Upper lobe of left lung (tissue), 6 donors: ENCODE measurements at regions not wholly inside any gene's neighbourhood (a gene's known extent, or its start where the extent isn't known, plus 50 kb on each side); places are given as distances from the start of the nearest gene placed in this dataset.
"Not testable (repeated sequence)": the region's sequence is repeated elsewhere in the genome, so short reads cannot be mapped to it uniquely, and the experiment has no call there.

ENCODE experiments used
- ATAC-seq, 2 donors: fragments of 200-7000 bp; cut with Tn5 transposase; one replicate each; pipeline ENCODE4 v1.9.1; 2022; ENCODE audit warnings: mild to moderate bottlenecking in 2 of 2, moderate library complexity in 2 of 2; ENCODE audit not compliant: low FRiP score in 2 of 2
- DNase-seq, 2 donors: peaks; one replicate each; pipeline ENCODE4 v3.0.0-alpha.2; 2019 to 2020
- H3K27ac ChIP-seq, 4 donors: fragments of 200-600 bp; sonication (generic); one replicate each; pipeline ENCODE4 v1.5.1; 2016 to 2019
- H3K27me3 ChIP-seq, 4 donors: fragments of 200-600 bp; sonication (generic); one replicate each; pipeline ENCODE4 v1.5.1; 2017 to 2019
- H3K36me3 ChIP-seq, 4 donors: fragments of 200-600 bp; sonication (generic); one replicate each; pipeline ENCODE4 v1.5.1; 2016 to 2019
- H3K4me1 ChIP-seq, 4 donors: fragments of 200-600 bp; sonication (generic); one replicate each; pipeline ENCODE4 v1.5.1; 2018 to 2019
- H3K4me3 ChIP-seq, 4 donors: fragments of 200-600 bp; sonication (generic); one replicate each; pipeline ENCODE4 v1.5.1; 2017 to 2019; ENCODE audit warnings: mild to moderate bottlenecking in 2 of 4, moderate library complexity in 1 of 4
- H3K9me3 ChIP-seq, 4 donors: fragments of 200-600 bp; sonication (generic); one replicate each; pipeline ENCODE4 v1.5.1; 2018 to 2019
- EP300 ChIP-seq, 4 donors: sonication (generic); formaldehyde crosslinking; IDR thresholded peaks; one replicate each; pipeline ENCODE4 v1.5.1; 2017; ENCODE audit warnings: antibody characterized with exemption in 4 of 4, control low read depth in 2 of 4
- POLR2A ChIP-seq, 4 donors: fragments of 450-650 bp; IDR thresholded peaks; one replicate each; pipeline ENCODE4 v1.5.1; 2016 to 2017; ENCODE audit warnings: antibody characterized with exemption in 4 of 4, mild to moderate bottlenecking in 2 of 4
- POLR2AphosphoS5 ChIP-seq, 2 donors: sonication (generic); formaldehyde crosslinking; IDR thresholded peaks; one replicate each; pipeline ENCODE4 v1.5.1; 2017; ENCODE audit warnings: antibody characterized with exemption in 2 of 2
- WGBS, 2 donors: methylation state at CpG; one replicate each; pipeline ENCODE4 v1.1.5; 2017 to 2018; 5-methylcytosine and 5-hydroxymethylcytosine counted together
- TF ChIP-seq, protein P1 (sequence below), 6 experiments: fragments of 450-650 bp in 4 of 6; fragments of 200-600 bp in 2 of 6; sonication (generic) in 2 of 6; IDR thresholded peaks; one replicate each; pipeline ENCODE4 v1.5.1; 2016 to 2019; ENCODE audit warnings: antibody characterized with exemption in 6 of 6
- donor health status: DM: no; HTN: no; CAD: no; lungs with moderate emphysema.
- donor health status: DM: no; HTN: yes; CAD: no; lungs with severe emphysema.

DNA sequence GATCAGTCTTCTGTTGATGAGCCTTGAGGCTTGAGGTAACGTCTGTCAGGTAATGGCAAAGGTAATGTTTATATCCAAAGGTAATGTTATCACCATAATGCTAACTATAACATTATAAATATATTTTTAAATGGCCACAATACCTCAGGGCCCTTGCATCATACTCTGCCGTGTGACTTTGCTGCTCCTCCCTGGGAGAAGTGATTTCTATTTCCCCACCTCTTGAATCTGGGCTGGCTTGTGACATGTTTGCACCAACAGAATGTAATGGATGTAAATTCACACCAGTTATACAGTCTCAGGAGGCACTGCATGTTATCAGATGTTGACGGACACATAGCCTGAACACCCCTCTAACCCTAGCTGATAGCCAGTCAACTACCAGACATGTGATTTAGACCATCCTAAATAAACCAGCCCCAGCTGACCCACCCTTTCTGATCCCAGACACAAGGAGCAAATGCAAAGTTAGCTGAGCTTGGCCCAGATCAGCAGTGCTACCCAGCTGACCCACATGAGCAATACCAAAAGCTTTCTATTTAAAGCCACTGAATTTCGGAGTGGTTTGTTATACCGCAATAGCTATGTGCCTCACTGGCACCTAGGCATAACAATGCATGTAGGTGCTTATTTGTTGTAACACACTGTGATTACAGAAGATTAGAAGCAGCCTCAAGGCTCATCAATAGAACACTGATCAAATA is 93.8 kb upstream of the SIRPA start:
- Histone ChIP-seq H3K9me3 (no peaks in the 10 kb centered on the region), H3K36me3 (no peaks in the 10 kb centered on the region), H3K27ac (peak overlapping the region in 1 of 4 donors; percentile 89), H3K27me3 (peaks cover 0 to 13% (median 0%) of the 10 kb centered on the region in 4 donors), H3K4me3 (no peak overlapping the region), H3K4me1 (peaks cover 18 to 33% (median 26%) of the 10 kb centered on the region in 4 donors)
- TF ChIP-seq, protein P1, sequence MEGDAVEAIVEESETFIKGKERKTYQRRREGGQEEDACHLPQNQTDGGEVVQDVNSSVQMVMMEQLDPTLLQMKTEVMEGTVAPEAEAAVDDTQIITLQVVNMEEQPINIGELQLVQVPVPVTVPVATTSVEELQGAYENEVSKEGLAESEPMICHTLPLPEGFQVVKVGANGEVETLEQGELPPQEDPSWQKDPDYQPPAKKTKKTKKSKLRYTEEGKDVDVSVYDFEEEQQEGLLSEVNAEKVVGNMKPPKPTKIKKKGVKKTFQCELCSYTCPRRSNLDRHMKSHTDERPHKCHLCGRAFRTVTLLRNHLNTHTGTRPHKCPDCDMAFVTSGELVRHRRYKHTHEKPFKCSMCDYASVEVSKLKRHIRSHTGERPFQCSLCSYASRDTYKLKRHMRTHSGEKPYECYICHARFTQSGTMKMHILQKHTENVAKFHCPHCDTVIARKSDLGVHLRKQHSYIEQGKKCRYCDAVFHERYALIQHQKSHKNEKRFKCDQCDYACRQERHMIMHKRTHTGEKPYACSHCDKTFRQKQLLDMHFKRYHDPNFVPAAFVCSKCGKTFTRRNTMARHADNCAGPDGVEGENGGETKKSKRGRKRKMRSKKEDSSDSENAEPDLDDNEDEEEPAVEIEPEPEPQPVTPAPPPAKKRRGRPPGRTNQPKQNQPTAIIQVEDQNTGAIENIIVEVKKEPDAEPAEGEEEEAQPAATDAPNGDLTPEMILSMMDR (IDR thresholded peaks at IDR 0.05), result no peak
- 77 to 83% methylated on average over 5 of the region's 5 CpGs for WGBS, 2 donors
- no peak for ATAC-seq
- no peak for DNase-seq

DNA sequence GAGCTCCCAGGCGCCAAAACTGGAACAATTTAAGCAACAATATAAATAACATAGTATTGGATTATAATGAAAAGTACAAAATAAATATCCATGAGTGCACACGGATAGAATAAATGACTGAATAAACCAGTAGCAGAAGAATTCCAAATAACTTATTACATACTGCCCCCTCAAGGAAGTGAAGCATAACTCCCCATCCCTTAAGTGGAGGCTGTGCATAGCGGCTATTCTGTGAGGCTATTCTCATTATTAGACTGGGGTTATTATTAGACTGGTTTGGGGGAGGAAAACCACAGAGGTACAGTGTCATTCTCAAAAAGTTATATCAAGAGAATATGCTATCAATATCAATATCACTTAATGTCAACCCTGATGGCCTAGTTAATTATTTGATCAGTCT is 94.4 kb upstream of the SIRPA start:
- no peak overlapping the region for H3K4me3 ChIP-seq
- peaks cover 0 to 13% (median 0%) of the 10 kb centered on the region in 4 donors for H3K27me3 ChIP-seq
- TF ChIP-seq, protein P1 (IDR thresholded peaks at IDR 0.05), result peak in 2 of 6 experiments; percentile 6 to 9
- no peak for TF ChIP-seq EP300 (IDR thresholded peaks at IDR 0.05)
- H3K9me3 ChIP-seq, result no peaks in the 10 kb centered on the region
- H3K4me1 ChIP-seq, result peaks cover 18 to 33% (median 26%) of the 10 kb centered on the region in 4 donors
- no peak overlapping the region for H3K27ac ChIP-seq
- ATAC-seq, result no peak
- WGBS, 2 donors, result 24 to 29% methylated on average over 3 of the region's 3 CpGs
- no peaks in the 10 kb centered on the region for H3K36me3 ChIP-seq
- no peak for DNase-seq

DNA sequence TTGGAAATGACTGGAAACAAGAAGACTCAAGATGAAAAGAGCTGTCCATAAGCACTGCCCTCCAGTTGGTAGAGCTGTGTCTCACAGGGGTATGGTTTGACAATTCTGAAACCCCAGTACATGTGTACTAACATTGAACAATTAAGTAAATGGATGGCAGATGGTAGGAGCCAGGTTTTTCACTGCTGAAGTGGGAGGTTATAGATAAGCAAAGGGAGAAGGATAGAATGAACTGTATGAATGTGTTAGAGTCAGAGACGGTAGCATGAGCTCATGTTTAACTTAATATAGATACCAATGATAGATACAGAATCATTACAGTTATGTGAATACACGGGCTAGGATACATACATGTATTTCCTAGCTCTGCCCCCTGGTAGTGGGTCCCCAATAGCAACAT is 95.0 kb upstream of the SIRPA start:
- 71 to 74% methylated on average over 2 of the region's 2 CpGs for WGBS, 2 donors
- TF ChIP-seq, protein P1 (IDR thresholded peaks at IDR 0.05), result no peak
- TF ChIP-seq EP300 (IDR thresholded peaks at IDR 0.05), result no peak
- TF ChIP-seq POLR2AphosphoS5 (IDR thresholded peaks at IDR 0.05), result no peak
- no peak for TF ChIP-seq POLR2A (IDR thresholded peaks at IDR 0.05)
- Histone ChIP-seq H3K4me3 (no peak overlapping the region), H3K9me3 (no peaks in the 10 kb centered on the region), H3K27me3 (peaks cover 0 to 13% (median 0%) of the 10 kb centered on the region in 4 donors), H3K4me1 (peaks cover 18 to 33% (median 26%) of the 10 kb centered on the region in 4 donors), H3K27ac (no peak overlapping the region), H3K36me3 (no peaks in the 10 kb centered on the region)
- no peak for DNase-seq
- no peak for ATAC-seq

GRCh38 chr20:1799746-1800145 is 95.5 kb upstream of the SIRPA start:
- ATAC-seq, H3K4me3 ChIP-seq, H3K9me3 ChIP-seq, H3K27ac ChIP-seq, DNase-seq, H3K36me3 ChIP-seq: not testable (repeated sequence)
- Histone ChIP-seq H3K4me1 (peaks cover 18 to 31% (median 25%) of the 10 kb centered on the region in 4 donors), H3K27me3 (peaks cover 0 to 13% (median 0%) of the 10 kb centered on the region in 4 donors)
- 73 to 89% methylated on average over 14 of the region's 14 CpGs for WGBS, 2 donors

DNA sequence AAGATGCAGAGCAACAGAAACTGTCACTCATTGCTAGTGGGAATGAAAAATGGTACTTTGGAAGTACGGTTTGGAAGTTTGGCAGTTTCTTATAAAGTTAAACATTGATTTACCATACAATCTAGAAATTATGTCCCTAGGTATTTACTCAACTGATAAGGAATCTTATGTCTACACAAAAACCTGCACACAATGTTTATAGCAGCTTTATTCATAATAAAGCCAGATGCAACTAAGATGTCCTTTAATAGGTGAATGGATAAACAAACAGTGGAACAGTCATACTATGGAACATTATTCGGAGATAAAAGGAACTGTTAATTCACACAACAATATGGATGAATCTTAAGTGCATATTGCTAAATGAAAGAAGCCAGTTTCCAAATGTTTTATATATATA is 96.2 kb upstream of the SIRPA start:
- peaks cover 0 to 13% (median 0%) of the 10 kb centered on the region in 4 donors for H3K27me3 ChIP-seq

More for the DNA sequence above, 96.2 kb upstream of the SIRPA start:
- DNase-seq, result no peak
- WGBS, 2 donors, result 71 to 72% methylated on average over 2 of the region's 2 CpGs
- TF ChIP-seq EP300 (IDR thresholded peaks at IDR 0.05), result no peak
- no peak for TF ChIP-seq POLR2A (IDR thresholded peaks at IDR 0.05)
- TF ChIP-seq POLR2AphosphoS5 (IDR thresholded peaks at IDR 0.05), result no peak
- TF ChIP-seq, protein P1 (IDR thresholded peaks at IDR 0.05), result no peak
- H3K4me3 ChIP-seq, result no peak overlapping the region
- H3K36me3 ChIP-seq, result no peaks in the 10 kb centered on the region
- no peaks in the 10 kb centered on the region for H3K9me3 ChIP-seq
- H3K4me1 ChIP-seq, result peaks cover 18 to 27% (median 22%) of the 10 kb centered on the region in 4 donors
- no peak overlapping the region for H3K27ac ChIP-seq
- ATAC-seq, result no peak
